T-helper 1 cell (primary cell): ENCODE measurements at regions not wholly inside any gene's neighbourhood (a gene's known extent, or its start where the extent isn't known, plus 50 kb on each side); places are given as distances from the start of the nearest gene placed in this dataset.
A peak's percentile ranks its signal among the peaks of the same experiment; 100 is the strongest.

Experiments
- DNase-seq, 5 donors: peaks; one replicate each; pipeline ENCODE4 v3.0.0-alpha.2; 2012 to 2020

DNA sequence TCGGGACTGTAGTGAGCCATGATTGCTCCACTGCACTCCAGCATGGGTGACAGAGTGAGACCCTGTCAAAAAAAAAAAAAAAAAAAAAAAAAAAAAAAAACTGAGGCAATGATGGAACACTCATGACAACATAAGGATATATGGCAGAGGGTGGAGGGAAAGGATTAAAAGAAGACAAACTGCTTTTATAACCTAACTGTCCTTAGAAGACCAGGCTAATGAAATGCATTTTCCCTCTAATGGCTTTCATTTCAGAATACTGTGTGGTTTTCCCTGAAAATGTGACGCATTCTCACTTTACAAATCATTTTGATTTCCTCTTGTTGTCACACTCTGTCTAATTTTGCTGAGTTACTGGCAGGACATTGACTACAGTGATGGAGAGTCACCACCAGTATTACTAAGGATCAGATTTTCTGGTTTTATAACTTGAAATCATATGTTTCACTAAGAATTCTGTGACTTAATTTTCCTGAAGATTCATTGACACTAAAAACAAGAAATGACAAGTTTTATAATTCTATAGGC is 137.6 kb upstream of the SSTR1 start:
- DNase-seq = peak in 1 of 5 donors; percentile 44

DNA sequence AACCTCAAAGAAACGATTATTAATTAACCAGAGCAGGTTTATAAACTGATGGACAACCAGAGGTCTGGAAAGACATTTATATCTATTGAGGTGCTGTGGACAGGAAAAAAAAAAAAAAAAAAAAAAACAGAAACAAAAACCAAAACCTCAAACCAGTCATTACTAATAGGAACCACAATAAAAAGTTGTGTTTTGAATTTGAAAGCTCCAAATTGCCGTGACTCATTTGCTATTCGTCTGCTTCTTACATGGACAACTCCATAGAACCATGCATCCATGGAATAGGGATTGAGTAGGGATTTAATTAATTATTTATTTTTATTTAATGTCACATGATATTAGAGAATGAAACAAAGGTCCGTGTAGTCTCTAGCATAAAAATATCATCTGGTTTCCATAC is 134.1 kb upstream of the SSTR1 start:
- DNase-seq = peak in 1 of 5 donors; percentile 56

DNA sequence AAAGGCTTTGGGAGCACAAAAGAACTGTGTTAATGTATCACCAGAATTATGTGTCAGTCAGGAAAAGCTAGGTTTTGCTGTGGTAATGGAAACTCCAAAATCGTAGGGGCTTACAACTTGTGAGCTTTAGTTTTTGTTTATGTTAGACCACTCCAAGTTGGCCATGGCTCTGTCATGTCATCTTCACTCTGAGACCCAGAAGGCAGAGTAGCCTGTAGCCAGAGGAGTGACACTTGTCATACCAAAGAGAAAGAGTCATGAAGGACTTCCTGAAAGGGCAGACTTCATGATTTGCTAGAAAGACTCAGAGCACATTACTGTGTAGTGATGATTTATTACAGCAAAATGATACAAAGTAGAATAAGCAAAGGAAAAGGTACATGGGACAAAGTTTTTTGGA is 133.6 kb upstream of the SSTR1 start:
- DNase-seq = no peak

DNA sequence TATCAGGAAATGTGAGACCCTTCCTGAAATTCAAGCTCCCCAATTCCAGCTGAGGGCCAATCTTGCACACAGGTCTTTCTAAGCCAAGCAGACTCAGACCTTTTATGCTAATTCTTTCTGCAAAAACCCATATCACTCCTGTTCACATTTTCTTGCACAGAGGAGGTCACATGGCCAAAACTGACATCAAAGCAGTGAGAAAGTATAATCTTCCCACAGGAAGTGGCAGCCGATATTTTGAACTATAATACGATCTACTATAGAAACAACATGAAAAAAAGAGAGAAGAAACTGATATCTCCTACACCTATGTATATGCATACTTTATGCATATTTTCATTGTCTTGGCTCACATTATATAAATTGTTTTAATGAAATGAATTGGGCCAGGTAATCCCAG is 132.9 kb upstream of the SSTR1 start:
- peak in 1 of 5 donors; percentile 48 for DNase-seq

DNA sequence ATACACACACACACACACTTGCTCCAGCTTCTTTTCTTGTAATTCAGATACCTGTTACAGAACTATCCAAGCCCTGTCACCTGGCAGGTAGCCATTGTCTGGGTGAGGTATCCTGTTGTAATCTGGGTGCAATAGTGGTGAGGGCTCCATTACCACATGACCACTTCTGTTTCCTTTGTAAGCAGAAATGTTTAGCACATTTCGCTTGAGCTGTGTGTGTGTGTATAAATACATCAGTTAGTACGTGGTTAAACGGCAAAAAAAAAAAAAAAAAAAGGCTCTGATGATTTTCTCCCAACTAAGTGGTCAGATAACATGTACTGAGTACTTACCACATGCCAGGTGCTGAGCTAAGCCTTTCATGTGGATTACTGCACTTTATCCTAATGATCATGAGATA is 129.3 kb upstream of the SSTR1 start:
- DNase-seq = peak in 2 of 5 donors; percentile 31 to 76

DNA sequence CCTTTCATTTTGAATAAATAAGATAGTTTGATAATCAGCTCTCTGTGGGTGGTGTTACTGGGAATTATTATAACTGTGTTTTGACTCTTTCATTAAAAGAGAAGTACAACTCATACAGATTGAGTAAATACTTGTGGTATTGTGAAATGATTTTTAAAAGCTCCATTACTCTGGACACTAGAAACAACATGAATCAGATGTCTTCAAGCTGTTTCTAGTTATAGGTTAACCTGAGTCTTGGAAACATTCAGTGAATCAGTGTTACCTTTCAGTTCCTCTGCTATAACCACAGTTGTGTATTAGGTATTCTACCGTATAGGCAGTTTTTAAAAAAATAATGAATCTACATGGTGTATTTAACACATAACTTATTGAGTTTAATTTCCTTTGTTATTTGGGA is 128.4 kb upstream of the SSTR1 start:
- no peak for DNase-seq

DNA sequence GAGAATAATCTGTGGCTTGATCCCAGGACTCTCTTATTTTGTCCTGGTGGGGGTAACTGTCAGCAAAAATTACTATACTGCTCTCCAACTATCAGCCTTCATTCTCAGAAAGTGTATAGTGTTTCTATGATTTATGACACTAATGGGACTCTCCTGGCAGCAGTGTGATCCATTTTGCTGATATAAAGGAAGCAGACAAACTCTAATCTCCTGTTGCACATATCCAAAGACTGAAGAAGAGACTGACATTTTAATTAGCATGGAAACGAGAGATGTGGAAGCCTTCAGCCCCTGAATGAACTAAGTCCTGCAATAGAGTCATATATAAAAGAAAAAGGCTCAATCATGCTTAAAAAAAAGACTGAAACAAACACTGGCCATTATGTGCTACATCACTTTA is 127.8 kb upstream of the SSTR1 start:
- no peak for DNase-seq

DNA sequence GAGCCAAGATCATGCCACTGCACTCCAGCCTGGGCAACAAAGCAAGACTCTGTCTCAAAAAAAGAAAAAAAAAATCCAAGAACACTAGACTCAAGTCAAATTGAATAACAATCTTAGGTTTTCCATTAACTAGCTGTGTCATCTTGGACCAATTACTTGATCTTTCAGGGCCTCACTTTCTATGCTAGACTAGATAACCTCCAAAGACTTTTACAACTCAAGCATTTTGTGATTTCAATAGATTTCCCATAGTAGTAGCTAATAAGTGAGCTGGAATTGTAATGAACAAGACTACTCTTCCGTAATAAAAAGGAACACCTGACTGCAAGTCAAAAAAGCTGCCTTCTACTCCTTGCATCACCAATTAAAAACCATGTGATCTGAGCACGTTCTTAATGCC is 127.0 kb upstream of the SSTR1 start:
- DNase-seq = no peak

DNA sequence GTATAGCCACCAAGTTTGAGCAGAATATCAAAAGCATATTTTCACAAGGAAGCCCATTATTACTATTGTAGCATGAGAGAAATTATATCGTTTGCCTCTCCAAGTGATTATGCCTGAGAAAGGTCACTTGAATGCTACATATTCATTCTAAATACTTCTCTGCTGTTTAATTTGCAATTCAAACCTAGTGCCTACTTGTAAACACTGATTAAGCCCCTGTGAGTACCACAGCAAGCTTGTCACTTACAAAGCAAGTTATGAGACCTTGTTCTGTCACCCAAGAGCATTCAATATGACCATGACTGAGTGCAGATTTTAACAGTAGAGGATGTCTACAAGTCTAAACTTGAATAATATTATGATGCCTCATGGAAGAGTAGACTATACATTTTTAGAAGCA is 124.7 kb upstream of the SSTR1 start:
- no peak for DNase-seq

DNA sequence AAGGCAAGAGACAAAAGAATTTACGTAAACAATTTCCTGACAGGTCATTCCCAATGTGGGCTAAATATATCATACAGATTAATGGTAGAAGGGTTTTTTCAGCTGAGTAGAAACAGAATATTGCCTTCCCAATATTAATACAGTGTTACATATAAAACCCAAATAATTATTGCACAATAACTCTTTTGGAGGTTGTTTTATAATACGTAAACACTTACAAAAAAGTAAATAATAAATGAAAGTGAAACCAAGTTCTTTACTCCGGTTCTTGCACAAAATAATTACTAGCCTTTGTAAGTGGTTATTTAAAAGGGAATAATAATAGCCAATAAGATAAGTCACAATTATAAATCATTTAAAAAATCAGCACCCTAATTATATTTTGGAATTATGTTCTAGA is 118.6 kb upstream of the SSTR1 start:
- DNase-seq = no peak

DNA sequence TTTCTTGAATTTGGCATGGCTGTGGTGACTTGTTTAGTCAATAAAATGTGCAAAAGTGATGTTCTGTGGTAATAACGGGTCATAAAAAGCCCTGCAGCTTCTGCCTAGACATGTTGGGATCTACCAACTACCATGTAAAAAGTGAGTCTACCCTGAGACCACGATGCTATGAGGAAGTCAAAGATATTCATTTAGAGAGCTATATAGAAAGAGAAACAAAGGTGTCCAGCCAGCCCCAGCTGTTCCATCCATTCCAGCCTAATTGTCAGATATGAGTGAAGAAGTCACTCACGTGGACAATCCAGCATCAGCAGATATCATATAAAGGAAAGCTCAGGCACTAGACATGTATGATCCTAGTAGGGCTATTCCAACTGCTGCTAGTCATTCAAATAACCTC is 117.2 kb upstream of the SSTR1 start:
- DNase-seq = no peak

DNA sequence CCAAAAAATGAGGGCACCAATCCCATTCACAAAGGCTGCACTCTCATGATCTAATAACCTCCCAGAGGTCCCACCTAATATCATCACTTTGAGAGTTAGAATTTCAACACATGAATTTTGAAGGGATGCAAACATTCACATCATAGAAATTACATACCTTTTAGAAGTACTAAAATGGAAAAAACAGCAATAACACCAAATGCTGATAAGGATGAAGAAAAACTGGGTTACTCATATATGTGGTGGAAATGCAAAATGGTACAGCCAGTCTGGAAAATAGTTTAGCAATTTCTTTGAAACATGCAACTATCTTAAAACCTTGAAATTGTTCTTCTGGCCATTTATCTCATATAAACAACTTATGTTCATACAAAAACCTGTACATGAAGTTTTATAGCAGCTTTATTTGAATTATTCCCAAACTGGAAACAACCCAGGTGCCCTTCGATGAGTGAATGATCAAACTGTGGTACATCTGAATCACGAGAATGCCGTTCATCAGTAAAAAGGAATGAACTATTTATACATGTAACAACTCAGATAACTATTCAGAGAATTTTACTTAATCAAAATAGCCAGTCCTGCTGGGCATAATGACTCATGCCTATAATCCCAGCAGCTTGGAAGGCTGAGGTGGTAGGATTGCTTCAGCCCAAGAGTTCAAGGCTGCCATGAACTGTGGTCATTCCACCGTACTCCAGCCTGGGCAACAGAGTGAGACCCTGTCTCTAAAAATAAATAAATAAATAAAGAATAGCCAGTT is 109.4 kb upstream of the SSTR1 start:
- DNase-seq = no peak

DNA sequence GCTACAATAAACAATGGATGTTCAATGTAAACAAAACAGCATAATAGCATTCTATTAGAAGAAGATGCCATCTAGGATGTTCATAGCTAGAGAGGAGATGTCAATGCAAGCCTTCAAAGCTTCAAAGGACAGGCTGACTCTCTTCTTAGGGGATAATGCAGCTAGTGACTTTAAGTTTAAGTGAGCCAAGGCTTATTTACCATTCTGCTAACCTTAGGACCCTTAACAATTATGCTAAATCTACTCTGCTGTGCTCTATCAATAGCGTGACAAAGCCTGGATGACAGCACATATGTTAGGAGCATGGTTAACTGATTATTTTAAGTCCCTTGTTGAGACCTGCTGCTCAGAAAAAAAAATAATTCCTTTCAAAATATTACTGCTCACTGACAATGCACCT is 106.0 kb upstream of the SSTR1 start:
- no peak for DNase-seq

DNA sequence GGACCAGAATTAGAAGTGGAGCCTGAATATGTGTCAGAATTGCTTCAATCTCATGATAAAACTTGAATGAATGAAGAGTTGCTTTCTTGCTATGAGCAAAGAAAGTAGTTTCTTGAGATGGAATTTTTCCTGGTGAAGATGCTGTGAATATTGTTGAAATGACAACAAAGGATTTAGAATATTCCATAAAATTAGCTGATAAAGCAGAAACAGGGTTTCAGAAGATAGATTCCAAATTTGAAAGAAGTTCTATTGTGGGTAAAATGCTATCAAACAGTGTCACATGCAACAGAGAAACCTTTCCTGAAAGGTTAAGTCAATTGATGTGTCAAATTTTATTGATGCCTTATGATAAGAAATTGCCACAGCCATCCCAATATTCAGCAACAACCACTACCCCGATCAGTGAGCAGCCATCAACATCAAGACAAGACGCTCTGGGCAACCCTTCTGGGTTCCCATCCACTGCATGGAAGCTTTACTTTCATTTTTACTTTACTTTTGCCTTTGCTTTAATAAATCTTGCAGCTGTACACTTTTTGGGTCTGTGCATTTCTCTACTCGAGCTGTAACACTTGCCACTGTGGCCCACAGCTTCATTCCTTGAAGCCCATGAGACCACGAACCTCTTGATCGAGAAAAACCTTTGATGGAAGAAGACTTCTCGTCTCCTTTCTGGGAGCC is 104.0 kb upstream of the SSTR1 start:
- DNase-seq = no peak

DNA sequence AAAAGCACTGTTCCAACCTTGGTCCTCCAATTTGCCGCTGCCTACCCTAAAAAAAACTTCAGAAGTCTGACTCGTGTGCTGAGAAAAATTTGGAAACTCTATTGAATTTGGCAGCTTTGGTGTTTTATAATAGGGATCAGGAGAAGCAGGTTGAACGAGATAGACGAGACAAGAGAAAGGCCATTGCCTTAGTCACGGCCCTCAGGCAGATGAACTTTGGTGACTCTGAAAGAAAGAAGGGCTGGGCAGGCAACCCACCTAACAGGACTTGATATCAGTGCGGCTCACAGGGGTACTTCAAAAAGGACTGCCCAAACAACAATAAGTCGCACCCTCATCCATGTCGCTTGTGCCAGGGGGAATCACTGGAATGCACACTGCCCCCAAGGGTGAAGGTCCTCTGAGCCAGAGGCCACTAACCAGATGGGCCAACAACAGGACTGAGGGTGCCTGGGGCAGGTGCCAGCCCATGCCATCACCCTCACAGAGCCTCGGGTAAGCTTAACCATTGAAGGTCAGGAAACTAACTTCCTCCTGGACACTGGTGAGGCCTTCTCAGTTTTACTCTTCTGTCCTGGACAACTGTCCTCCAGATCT is 102.5 kb upstream of the SSTR1 start:
- DNase-seq = no peak

DNA sequence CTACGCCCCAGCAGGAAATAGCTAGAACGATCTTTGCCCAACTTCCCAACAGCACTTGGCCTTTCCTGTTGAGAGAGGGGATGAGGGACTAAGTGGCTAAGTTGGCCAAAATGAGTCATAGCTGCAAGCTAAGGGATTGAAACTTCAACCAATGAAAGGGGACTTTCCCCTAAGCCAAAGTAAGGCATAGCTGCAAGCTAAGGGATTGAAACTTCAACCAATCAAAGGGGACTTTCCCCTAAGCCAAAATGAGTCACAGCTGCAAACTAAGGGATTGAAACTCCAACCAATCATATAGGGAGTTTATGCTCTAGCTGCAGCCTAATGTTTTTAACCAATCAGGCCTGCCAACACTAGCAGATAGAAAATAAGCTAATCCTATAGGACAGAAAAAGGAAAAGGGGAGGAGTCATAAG is 100.5 kb upstream of the SSTR1 start:
- DNase-seq = peak in 1 of 5 donors; percentile 50

DNA sequence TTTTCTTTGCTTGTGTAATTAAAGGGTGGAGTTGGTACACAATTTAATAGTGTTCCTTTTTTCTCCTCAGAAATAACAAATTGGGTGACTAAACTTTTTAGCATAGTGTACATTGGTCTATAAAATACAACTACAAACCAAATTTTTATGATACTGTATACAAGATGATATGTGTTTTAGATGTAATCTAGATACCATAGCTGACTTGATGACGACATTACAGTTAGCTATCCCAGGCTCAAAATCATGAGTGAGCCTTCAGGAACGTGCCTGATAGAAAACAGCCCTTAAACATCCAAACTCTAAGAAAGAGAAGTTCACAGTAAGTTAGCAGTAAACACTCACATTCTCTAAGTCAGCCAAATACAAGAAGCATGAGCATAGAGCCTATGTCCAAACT is 99.0 kb upstream of the SSTR1 start:
- no peak for DNase-seq

DNA sequence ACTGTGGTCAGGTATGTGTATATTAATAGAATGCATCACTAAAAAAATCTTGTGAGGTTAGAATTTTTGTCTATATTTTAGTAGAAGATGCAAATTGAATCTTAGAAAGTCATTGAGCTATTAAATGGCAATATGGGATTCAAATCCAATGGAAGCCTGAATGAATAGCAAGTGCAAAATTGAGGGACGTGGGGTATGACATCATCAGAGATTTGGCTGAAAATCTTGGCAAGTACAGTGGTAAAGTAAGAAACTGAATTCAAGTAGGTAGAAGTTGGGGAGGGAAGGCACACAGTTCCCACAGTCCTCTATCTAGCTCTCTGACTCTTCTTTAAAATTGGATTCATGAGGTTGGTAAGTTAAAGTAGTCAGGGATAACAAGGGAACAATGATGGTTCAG is 97.4 kb upstream of the SSTR1 start:
- DNase-seq = no peak

DNA sequence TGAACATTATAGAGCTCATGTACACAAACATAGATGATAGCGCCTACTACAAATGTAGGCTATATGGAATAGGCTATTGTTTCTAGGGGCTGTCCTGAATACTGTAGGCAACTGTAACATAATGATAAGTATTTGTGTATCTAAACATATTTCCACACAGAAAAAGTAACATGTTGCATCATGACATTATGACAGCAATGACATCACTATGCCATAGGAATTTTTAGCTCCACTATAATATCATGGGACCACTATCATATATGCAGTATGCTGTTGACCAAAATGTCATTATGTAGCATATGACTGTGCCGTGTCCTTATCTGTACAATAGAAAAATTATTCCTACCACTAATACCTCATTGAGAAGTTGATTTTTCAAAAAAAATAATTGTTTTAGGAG is 96.7 kb upstream of the SSTR1 start:
- no peak for DNase-seq

DNA sequence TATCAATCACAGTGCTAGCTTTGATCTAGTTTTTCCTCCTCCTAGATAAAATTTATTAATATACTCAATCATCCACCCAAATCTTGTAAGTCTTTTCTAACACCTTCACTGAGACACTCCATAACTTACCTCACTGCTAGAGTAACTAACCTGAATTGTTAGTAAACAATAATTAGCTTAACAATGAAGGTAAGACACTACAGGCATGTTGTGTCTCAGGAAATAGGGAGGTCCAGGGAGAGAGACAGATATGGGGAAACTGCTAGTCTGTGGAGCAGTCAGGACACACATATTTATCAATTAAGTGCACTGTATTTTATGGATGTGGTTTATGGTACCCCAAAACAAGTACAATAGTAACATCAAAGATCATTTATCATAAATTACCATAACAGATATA is 94.2 kb upstream of the SSTR1 start:
- no peak for DNase-seq

DNA sequence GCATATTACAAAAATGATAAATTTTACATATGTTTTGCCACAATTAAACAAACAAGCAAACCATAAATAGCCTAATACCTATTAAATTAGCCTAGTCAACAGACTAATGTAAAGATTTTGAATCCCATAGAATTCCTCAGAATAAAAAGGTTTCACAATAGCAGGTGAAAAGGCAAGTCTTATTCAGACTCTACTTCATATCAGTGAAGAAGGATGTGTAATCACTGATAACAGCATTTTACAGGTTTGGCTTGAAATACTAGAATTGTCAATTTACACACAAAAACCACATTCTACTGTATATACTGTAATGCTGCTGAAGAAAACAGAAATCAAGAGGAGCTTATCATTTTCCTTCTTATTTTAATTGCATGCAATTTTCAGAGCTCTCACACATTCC is 90.8 kb upstream of the SSTR1 start:
- DNase-seq = no peak

DNA sequence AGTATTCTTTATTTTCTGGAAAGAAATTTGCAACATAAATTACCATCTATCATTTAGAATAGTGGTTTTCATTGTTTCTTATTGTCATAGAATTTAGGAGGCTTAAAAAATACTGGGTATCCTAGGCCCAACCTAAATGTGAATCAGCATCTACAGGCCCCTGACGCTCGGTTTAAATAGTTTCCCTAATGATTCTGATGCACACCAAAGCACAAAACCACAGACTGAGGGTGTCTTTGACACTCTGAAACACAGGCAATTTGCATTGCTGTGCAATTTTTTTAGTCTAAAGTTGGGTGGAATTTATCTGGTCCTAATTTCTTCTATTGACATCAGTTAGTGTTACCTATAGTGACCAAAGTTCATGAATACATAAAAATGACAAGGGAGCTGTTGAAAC is 87.6 kb upstream of the SSTR1 start:
- DNase-seq = no peak

DNA sequence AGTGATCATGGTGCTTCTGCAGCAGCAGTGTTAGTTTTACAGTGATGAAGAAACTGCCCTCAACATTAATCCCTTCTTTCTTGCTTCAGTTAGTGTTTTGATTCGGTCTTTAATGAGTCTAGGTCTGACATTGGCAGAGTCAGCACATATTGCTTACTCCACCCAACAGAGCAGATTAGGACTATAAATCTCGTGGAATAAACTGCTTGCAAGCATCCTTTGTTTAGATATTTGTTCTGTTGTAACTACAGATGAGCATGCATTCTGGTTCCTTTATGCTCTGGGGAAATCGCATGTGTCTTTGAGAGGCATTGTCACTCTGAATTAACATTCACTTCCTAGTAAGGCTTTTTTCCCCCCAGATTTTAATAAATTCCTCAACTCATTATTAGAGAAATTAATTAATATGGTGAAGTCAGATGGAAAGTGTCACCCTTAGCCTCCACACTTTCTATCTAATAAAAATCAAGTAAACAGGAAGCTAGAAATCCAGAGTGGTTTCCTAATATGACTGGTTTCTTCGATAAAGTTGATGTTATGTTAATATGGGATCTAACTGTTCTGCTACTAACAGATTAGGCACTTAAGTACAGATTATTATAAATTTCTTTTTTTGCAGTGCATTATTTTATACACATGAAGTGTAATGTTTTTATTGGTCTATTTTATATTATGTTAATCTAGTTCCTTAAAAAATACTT is 86.2 kb upstream of the SSTR1 start:
- DNase-seq = peak in 1 of 5 donors; percentile 9
